Prostate gland (tissue), 2 donors: ENCODE measurements at regions not wholly inside any gene's neighbourhood (a gene's known extent, or its start where the extent isn't known, plus 50 kb on each side); places are given as distances from the start of the nearest gene placed in this dataset.

Experiments used
- CTCF ChIP-seq, 4 experiments: fragments of 200-600 bp in 2 of 4; fragments of 450-650 bp in 2 of 4; sonication (generic) in 2 of 4; IDR thresholded peaks; 1 replicate in 3 of 4; 2 replicates in 1 of 4; pipeline ENCODE4 v1.5.1; 2016 to 2019; ENCODE audit warnings: antibody characterized with exemption in 4 of 4, mild to moderate bottlenecking in 2 of 4, moderate library complexity in 2 of 4
- POLR2A ChIP-seq: fragments of 450-650 bp; IDR thresholded peaks from one replicate; pipeline ENCODE4 v1.6.1; 2016; ENCODE audit warnings: antibody characterized with exemption, mild to moderate bottlenecking

GRCh38 chr10:78870458-78870857 is 198.3 kb upstream of the ZMIZ1 start:
- TF ChIP-seq POLR2A = no peak
- TF ChIP-seq CTCF (IDR thresholded peaks at IDR 0.05) = no peak
